K562 (cell line): ENCODE measurements at regions not wholly inside any gene's neighbourhood (a gene's known extent, or its start where the extent isn't known, plus 50 kb on each side); places are given as distances from the start of the nearest gene placed in this dataset.

Experiments used
- ATAC-seq: fragments of 200-7000 bp; cut with Tn5 transposase; 3 replicates; pipeline ENCODE4 v1.9.1; 2020; ENCODE audit warnings: moderate library complexity
- BruUV-seq: library from RNA; stranded (reverse); fragments of 400-500 nt; replicated peaks from 2 replicates; lab custom pipeline; 2021; lab: Mats Ljungman, UMichigan
- CTCF ChIA-PET: fragments of 300-600 bp; formaldehyde crosslinking; extraction: SDS; loops from one replicate; lab custom pipeline; 2021; ENCODE audit warnings: low intra/inter-chr PET ratio; lab: Yijun Ruan, JAX
- POLR2A ChIA-PET: fragments of 300-600, 350-650 bp; sonication (Branson Sonifier 250); formaldehyde crosslinking; extraction: SDS; loops from one replicate; lab custom pipeline; 2021; ENCODE audit warnings: antibody characterized with exemption, inconsistent platforms; lab: Yijun Ruan, JAX
- DNase-seq, 4 experiments: peaks; one replicate each; pipeline versions ENCODE4 v3.0.0 to v3.0.0-alpha.2; 2011 to 2018; ENCODE audit warnings: low spot score in 3 of 4, mixed read lengths in 3 of 4; ENCODE audit errors: extremely low read depth in 1 of 4
- FAIRE-seq: peaks from 2 replicates; lab custom pipeline; 2011; peaks lifted over from hg19 to GRCh38; lab: Jason Lieb, UNC
- H2AFZ ChIP-seq: 2 replicates; pipeline ENCODE4 v1.6.0; 2011; ENCODE audit warnings: low read depth, low read length, control low read depth, inconsistent platforms
- H3K27ac ChIP-seq: fragments of 200-600 bp; 3 replicates; pipeline ENCODE4 v1.8.0; 2011; ENCODE audit warnings: low read depth, mild to moderate bottlenecking, control low read depth, inconsistent platforms, low read length, moderate library complexity, mixed read lengths; ENCODE audit errors: extremely low read depth
- H3K27me3 ChIP-seq, 2 experiments: fragments of 300-600 bp in 1 of 2; 2 replicates in 1 of 2; 3 replicates in 1 of 2; pipeline versions ENCODE4 v1.6.0 to v1.8.0; 2011; ENCODE audit warnings: inconsistent platforms in 2 of 2, low read length in 2 of 2, mild to moderate bottlenecking in 1 of 2, mixed read lengths in 1 of 2, moderate library complexity in 1 of 2; ENCODE audit not compliant: control insufficient read depth in 2 of 2, insufficient read depth in 2 of 2
- H3K36me3 ChIP-seq: fragments of 300-600 bp; 3 replicates; pipeline ENCODE4 v1.8.0; 2011; ENCODE audit warnings: mild to moderate bottlenecking, low read length, inconsistent platforms; ENCODE audit not compliant: control insufficient read depth, insufficient read depth
- H3K4me1 ChIP-seq, 2 experiments: fragments of 200-600 bp in 1 of 2; replicated peaks in 1 of 2; 2 replicates in 1 of 2; 3 replicates in 1 of 2; pipeline versions ENCODE4 v1.5.1 to v1.8.0; 2011; ENCODE audit warnings: inconsistent platforms in 2 of 2, low read length in 2 of 2, mild to moderate bottlenecking in 1 of 2, mixed read lengths in 1 of 2, moderate library complexity in 1 of 2; ENCODE audit not compliant: control insufficient read depth in 2 of 2, insufficient read depth in 2 of 2
- H3K4me2 ChIP-seq: 2 replicates; pipeline ENCODE4 v1.6.1; 2011; ENCODE audit warnings: low read length, control low read depth, inconsistent platforms, mixed read lengths; ENCODE audit not compliant: insufficient read depth
- H3K4me3 ChIP-seq: fragments of 200-600 bp; sonication (generic), shearing (Covaris generic); 2 replicates; pipeline ENCODE4 v1.5.1; 2016; ENCODE audit warnings: control low read depth, inconsistent platforms
- H3K79me2 ChIP-seq: fragments of 200-600 bp; 3 replicates; pipeline ENCODE4 v1.8.0; 2011; ENCODE audit warnings: low read length, inconsistent platforms; ENCODE audit not compliant: control insufficient read depth, insufficient read depth
- H3K9ac ChIP-seq, 2 experiments: 2 replicates each; pipeline versions ENCODE4 v1.6.0 to v1.6.1; 2011; ENCODE audit warnings: low read depth in 2 of 2, low read length in 2 of 2, control low read depth in 1 of 2, inconsistent platforms in 1 of 2, mild to moderate bottlenecking in 1 of 2, mixed read lengths in 1 of 2; ENCODE audit not compliant: insufficient read depth in 1 of 2
- H3K9me1 ChIP-seq: one replicate; pipeline ENCODE4 v1.6.0; 2011; ENCODE audit warnings: inconsistent platforms, mild to moderate bottlenecking, low read length, moderate library complexity; ENCODE audit not compliant: control insufficient read depth, insufficient read depth
- H3K9me3 ChIP-seq: replicated peaks from 2 replicates; pipeline ENCODE4 v1.5.1; 2011; ENCODE audit warnings: low read depth, low read length, inconsistent platforms; ENCODE audit not compliant: control insufficient read depth, insufficient read depth
- H4K20me1 ChIP-seq: replicated peaks from 2 replicates; pipeline ENCODE4 v1.6.1; 2011; ENCODE audit warnings: low read length, inconsistent platforms, mixed read lengths; ENCODE audit not compliant: control insufficient read depth, insufficient read depth
- BACH1 ChIP-seq: fragments of 200-800 bp; sonication (Bioruptor generic); IDR thresholded peaks from 2 replicates; pipeline ENCODE4 v1.6.1; 2016; ENCODE audit warnings: missing genetic modification characterization, missing compliant biosample characterization
- CREB1 ChIP-seq, 2 experiments: sonication (generic) in 1 of 2; formaldehyde crosslinking in 1 of 2; IDR thresholded peaks; 2 replicates each; pipeline versions ENCODE4 v1.6.1 to v1.8.0; 2012 to 2022; ENCODE audit warnings: inconsistent platforms in 1 of 2, mild to moderate bottlenecking in 1 of 2, missing genetic modification reagents in 1 of 2, moderate library complexity in 1 of 2
- CUX1 ChIP-seq: fragments of 200-800 bp; sonication (Bioruptor generic); IDR thresholded peaks from 2 replicates; pipeline ENCODE4 v1.6.1; 2016; ENCODE audit warnings: missing genetic modification characterization, missing compliant biosample characterization
- DLX4 ChIP-seq: fragments of 250-450 bp; sonication (Bioruptor Pico); IDR thresholded peaks from 2 replicates; pipeline ENCODE4 v1.6.1; 2021; ENCODE audit warnings: mild to moderate bottlenecking
- KDM2B ChIP-seq: fragments of 250-450 bp; sonication (Bioruptor Pico); IDR thresholded peaks from 2 replicates; pipeline ENCODE4 v1.8.0; 2021; ENCODE audit warnings: mild to moderate bottlenecking, moderate library complexity
- MAFF ChIP-seq: IDR thresholded peaks from 2 replicates; pipeline ENCODE4 v1.6.1; 2012; ENCODE audit warnings: low read length, improper control_type of control experiment
- SRSF7 ChIP-seq: fragments of 200-400 bp; formaldehyde crosslinking; optimal IDR thresholded peaks from 2 replicates; pipeline ENCODE3; 2017; ENCODE audit warnings: mild to moderate bottlenecking, low read depth, low read length
- TAL1 ChIP-seq: fragments of 450-650 bp; IDR thresholded peaks from 2 replicates; pipeline ENCODE4 v1.6.1; 2016; ENCODE audit warnings: mild to moderate bottlenecking
- THAP12 ChIP-seq: fragments of 250-450 bp; sonication (Bioruptor Pico); IDR thresholded peaks from 2 replicates; pipeline ENCODE4 v1.9.0; 2021; ENCODE audit warnings: mild to moderate bottlenecking, inconsistent platforms
- XRCC3 ChIP-seq: fragments of 450-650 bp; IDR thresholded peaks from 2 replicates; pipeline ENCODE4 v1.6.1; 2017; ENCODE audit warnings: mild to moderate bottlenecking, moderate library complexity
- ZHX1 ChIP-seq: fragments of 150-350 bp; conservative IDR thresholded peaks from 2 replicates; pipeline ENCODE4 v1.6.1; 2014; ENCODE audit warnings: low read length
- WGBS: fragments of 100-300 bp; shearing (Covaris generic); methylation state at CpG from one replicate; pipeline ENCODE4 v1.1.6; 2016; ENCODE audit warnings: low coverage, mixed read lengths; ENCODE audit not compliant: insufficient coverage; ENCODE audit errors: missing lambda C conversion rate; 5-methylcytosine and 5-hydroxymethylcytosine counted together
- in situ Hi-C: fragments of 300-500 bp; cut with MboI; formaldehyde crosslinking; loops from 4 replicates; pipeline ENCODE4 v1.15.0; 2018; ENCODE audit warnings: inconsistent platforms, mixed read lengths
- intact Hi-C: fragments of 100-400 bp; cut with micrococcal nuclease; formaldehyde crosslinking; loops from 2 replicates; pipeline ENCODE4 v1.14.2; 2022

GRCh38 chr5:51685419-51685818 is 302.2 kb downstream of the ISL1 start (continued):
- TF ChIP-seq CUX1 (CRISPR knock-in tag) (no peak), KDM2B (no peak), SRSF7 (no peak), TAL1 (no peak), DLX4 (CRISPR knock-in tag) (no peak)

- Histone ChIP-seq H3K27me3 (no peaks in the 10 kb centered on the region), H3K9me1 (no peaks in the 10 kb centered on the region), H4K20me1 (no peaks in the 10 kb centered on the region), H3K4me1 (no peaks in the 10 kb centered on the region), H3K4me2 (no peak overlapping the region), H3K9me3 (no peaks in the 10 kb centered on the region), H2AFZ (no peak overlapping the region), H3K27ac (no peak overlapping the region), H3K9ac (no peak overlapping the region), H3K79me2 (no peaks in the 10 kb centered on the region), H3K4me3 (no peak overlapping the region), H3K36me3 (no peaks in the 10 kb centered on the region)
- ATAC-seq (no peak), DNase-seq (no peak), FAIRE-seq (no peak)
- intact Hi-C loops = no loop called here
- no TSS peak for BruUV-seq
- WGBS = 0% methylated on average over 1 of the region's 1 CpG
- ChIA-PET CTCF (no interaction called here), POLR2A (no interaction called here)
- in situ Hi-C loops = no loop called here
- TF ChIP-seq MAFF = no peak
- no peak for TF ChIP-seq ZHX1
- TF ChIP-seq BACH1 (tag) = no peak
- no peak for TF ChIP-seq XRCC3
- no peak for TF ChIP-seq THAP12 (CRISPR knock-in tag)
- no peak for TF ChIP-seq CREB1 (IDR thresholded peaks at IDR 0.05)
- TF ChIP-seq CREB1 (CRISPR knock-in tag; IDR thresholded peaks at IDR 0.05) = no peak
Measured at GRCh38 chr5:51686622-51687021, 303.4 kb downstream of the ISL1 start.
